Urothelium cell line (cell line): ENCODE measurements at regions not wholly inside any gene's neighbourhood (a gene's known extent, or its start where the extent isn't known, plus 50 kb on each side); places are given as distances from the start of the nearest gene placed in this dataset.
A peak's percentile ranks its signal among the peaks of the same experiment; 100 is the strongest.
"Not testable (repeated sequence)": the region's sequence is repeated elsewhere in the genome, so short reads cannot be mapped to it uniquely, and the experiment has no call there.

Experiments used
- DNase-seq: peaks from one replicate; pipeline ENCODE4 v3.0.0; 2011; ENCODE audit warnings: low spot score, mixed read lengths
- FAIRE-seq: peaks from 2 replicates; lab custom pipeline; 2011; peaks lifted over from hg19 to GRCh38; lab: Jason Lieb, UNC

DNA sequence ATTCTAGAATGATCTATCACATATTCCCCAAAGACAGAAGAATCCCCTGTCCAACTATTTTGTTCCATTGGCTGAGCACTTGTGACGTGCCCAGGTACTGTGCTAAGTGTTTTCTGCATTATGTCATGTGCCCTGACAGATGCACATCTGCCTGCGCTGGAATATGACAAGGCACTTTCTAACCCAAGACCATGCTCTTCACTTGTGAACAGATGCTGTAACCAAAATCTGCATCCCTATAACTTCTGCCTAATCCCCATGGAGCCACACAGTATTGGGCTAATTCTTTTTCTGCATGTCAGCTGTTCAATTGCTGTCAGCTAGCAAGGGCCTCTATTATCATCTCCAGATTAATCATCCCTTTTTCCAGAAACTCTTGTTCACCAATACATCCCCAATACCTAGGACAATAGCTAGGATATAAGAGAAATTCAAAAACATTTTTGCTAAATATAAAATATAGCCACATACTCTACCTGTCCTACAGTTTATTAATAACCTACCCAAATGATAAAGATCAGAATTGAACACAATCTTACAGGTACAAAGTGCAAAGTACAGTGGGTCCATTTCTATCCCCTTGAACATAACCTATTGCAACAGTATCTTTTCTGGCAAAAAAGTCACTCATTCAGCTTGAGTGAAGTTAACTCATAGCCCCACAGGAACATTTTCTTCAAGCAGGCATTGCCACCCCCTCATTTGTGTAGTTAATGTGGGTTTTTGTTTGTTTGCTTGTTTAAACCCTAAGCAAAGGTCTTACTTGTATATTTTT, 109.4 kb upstream of the LRRN1 start:
- DNase-seq (no peak), FAIRE-seq (no peak)

DNA sequence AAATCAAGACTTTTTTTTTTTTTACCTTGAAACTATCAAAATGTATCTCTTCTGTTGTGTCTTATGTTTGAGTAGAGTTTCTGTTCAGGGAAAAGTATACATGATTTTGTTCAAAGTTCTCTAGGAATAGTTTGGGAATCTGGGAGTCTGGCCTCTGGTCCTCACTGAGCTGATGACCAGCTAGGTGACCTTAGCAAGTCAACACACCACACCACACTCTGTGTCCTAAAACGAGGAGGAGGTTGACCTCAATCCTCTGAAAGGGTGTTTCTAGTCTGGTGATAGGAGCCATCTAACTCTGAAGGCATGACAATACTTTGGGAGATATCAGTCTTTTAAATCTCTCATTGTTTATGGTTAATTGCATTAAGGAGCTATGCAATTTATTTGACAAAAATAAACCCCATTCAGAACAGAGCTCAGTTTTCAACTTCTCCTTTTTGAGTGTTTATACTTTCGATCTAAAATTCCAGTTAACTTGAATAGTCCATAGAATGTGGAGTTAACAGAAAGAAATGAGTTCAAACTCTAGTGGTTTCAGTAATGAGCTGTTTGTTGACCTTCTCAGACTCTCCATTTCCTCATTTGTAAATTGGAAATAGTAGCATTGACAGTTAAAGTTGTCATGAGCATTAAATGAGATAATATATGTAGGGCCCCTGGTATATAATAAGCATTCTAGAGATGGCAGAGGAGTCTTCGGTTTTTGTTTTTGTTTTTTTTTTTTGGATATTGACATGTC, 112.2 kb upstream of the LRRN1 start:
- FAIRE-seq: no peak
- DNase-seq: no peak

DNA sequence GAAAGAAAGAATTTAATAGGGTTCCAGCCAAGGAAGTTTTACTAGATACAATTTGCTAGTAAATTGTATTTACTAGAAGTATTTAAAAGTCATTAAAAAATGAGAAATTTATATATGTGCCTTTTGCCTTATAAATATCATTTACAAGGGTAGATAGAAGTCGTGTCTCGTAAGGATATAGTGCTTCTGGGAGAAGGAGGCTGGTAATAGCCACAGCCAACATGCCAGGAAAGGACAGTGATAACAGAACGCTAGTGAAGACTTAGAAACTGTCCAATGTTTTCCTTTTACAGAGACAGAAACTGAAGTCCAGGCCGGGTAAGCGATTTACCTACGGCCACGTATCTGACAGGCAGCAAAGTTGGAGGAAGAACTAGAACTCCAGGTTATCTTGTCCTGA, 113.5 kb upstream of the LRRN1 start:
- DNase-seq: no peak
- FAIRE-seq: no peak

DNA sequence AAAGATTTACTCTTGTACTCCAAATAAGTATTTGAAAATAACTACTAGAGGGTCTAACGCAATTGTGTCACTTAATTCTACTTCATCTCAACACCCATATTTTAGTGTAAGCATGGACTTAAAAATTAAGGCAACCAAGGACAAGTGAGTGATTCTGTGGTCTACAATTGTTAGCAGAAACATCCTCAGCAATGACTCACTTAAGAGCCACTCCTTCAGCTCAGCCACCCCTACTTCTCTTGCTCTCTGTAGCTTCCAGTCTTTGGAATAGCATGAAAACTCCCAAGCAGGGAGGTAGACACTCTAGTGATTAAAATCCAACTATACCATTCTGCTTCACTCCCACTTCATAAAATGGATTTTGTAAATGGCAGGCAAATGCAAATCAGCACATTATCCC, 116.0 kb upstream of the LRRN1 start:
- no peak for FAIRE-seq
- DNase-seq: peak; percentile 66

DNA sequence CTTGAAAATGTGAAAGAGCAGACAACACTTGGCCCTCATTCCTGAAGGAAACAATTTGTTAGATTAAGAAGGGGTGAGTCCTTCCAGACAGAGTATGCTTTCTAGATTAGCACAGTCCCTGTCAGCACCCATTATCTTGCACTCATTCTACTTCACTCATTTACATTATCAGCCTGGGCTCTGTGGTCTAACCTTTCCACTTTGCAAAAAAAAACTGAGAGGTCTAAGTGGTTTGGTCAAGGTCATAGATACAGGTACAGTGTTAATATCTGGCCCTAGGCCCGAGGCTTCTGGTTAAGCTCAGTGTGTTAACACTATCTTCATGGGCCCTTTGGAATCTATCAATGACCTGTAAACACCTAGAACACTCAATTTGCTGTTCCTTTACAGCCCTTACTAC, 123.4 kb upstream of the LRRN1 start:
- no peak for FAIRE-seq
- DNase-seq: no peak

DNA sequence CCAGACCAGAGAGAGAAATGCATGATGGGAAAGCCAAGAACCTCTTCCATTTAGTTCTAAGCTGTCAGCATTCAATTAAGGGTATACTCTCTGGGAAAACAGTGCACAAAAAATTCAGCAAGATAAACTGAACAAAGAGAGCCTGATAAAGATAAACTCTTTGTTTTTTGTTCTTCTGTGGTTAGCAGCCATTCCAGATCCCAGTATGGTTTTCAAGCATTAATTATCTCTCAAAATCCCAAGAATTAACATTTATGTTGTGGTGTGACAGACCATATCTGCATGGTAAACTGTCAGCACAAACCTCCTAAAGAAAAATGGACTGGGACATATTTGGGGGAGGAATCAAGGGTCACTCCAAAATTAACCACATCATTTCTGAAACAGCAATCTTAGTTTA, 124.0 kb upstream of the LRRN1 start:
- FAIRE-seq (no peak), DNase-seq (no peak)

DNA sequence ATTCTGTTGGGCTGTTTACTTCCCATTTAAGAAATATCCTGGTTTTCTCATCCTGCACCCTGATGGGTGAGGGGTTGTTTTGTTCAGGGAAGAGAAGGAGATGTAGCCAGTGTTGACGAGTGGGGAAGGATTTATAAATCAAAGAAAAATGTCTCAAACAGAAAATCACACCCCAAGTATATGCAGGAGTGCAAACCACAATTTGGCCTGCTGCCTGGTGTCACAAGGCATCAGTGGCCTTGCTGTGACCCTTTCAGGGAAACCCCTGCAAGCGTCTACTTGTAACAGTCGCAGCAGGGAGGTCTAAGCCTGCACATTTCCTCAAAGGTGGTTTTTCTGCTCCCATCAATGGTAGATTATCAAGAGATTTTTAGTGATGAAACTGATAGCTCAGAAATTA, 132.6 kb upstream of the LRRN1 start:
- no peak for FAIRE-seq
- peak; percentile 23 for DNase-seq

DNA sequence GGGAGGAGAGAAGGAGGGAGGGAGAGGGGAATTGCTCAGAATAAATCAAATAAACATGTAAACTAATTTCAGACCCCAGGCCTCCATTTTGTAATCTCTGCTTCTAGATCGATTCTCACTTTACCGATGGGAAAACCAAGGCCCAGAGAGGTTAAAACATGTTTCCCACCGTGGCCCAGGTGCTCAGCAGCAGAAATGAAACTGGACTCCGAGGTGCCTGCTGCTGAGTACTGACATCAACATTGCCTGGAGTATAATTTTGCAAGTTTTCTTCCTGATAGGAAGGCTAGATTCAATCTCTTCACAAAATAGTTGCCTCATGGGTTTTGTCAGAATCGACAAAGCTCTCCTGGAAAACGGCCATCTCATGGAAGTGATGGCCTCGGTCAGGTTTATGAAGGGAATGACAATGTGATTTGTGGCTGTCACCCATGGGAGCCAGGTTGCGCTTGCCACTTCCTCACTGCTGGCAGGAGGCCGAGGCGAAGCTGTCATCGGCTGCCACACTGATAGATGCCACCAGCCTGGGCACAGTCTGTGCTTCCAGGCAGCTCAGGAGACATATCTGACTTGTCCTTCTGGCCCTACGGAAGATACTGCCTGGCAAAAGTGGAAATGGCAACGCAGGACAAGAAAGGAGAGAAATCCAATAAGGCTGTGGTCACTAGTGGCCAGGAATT, 133.1 kb upstream of the LRRN1 start:
- FAIRE-seq (peak; percentile 53), DNase-seq (peak; percentile 11)

DNA sequence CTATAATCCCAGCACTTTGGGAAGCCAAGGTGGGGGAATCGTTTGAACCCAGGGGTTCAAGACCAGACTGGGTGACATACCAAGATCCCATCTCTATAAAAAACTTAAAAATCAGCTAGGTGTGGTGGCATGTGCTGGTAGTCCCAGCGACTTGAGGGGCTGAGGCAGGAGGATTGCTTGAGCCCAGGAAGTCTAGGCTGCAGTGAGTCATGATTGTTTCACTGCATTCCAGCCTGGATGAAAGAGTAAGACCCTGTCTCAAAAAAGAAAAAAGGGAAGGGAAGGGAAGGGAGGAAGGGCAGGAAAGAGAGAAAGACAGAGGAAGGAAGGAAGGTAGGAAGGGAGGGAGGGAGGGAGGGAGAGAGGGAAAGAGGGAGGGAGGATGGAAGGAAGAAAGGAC, 133.7 kb upstream of the LRRN1 start:
- no peak for DNase-seq
- FAIRE-seq: no peak

DNA sequence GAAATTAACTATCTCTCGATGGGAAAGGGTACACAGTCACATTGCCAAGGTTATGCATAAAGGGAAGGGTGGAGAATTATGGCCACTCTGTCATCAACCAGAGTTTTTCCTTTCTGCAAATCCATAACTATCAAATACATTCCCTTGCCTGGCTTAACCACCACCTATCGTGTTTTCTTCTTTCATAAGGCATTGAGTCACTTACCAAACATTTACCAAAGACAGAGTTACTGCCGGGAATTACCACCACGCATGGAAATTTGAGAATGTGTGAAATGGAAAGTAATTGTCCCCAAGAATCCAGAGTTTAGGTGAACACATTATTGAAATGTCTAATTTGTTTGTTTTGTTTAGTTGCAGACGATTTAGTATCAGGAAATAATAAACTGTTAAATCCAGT, 134.3 kb upstream of the LRRN1 start:
- FAIRE-seq (peak; percentile 73), DNase-seq (peak; percentile 40)

DNA sequence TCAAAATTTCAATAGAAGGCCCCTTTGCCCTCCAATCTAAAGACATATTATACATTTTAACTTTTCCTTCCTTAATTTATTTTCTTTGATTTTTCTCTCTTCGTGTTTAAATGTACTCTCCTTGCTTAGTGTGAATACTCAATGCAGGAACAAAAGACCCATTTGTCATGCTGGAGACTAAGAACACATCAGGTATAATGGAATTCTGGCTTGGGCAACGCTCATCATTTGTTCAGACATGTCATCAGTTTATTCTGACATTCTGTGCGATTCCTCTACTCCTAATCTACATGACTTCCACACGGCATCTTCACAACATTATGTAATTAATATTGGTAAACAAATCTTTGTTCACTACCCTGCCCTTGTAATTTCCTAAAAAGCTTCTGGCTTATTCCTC, 136.6 kb upstream of the LRRN1 start:
- FAIRE-seq (no peak), DNase-seq (no peak)

DNA sequence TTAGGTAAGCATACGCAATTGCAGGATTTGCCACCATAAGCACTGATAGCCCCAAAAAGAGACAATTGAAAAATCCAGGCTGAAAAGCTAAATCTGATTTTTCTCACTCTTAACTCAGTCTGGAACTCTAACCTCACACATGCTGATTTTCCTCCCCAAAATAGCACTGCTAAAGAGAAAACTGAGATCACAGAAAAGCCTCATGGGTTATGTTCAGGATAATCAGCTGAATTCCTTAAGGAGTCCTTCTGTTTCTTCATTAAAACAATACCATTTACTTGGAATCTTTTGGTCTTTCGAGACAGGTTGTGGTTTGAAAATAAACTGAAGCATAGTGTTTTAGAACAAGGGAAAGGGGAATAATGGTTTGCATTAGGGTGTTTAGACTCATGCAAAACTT, 144.3 kb upstream of the LRRN1 start:
- no peak for DNase-seq
- FAIRE-seq: no peak

DNA sequence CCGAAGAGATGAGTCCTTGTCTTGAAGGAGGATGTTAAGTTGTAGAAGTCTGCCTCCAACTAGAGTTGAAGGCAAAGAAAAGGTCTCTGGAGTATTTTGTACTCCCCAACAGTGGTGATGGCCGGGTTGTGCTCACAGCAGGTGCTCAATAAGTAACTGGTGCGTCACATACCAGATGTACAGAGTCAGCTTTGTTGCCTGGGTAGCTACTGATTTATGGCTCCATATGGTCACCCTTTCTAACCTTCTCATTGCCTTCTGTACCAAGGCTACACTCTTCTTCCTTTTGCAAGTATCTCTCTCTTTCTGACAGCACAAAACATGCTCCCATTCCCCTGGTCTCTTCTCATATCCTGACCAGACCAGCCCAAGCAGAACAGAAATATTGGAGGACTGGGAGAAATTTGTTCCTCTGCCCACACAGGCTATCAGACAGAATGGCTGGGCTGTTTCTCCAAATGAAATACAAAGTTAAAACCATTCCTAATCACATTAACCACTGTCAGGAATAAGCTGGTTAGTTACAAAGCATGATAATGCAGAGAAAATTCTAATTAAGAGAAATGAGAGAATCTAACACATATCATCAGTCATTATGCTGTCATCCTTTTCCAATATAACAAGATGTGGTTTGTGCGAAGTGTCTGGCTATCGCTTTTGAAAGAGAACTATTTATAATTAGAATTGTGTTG, 150.1 kb upstream of the LRRN1 start:
- DNase-seq (no peak), FAIRE-seq (no peak)

DNA sequence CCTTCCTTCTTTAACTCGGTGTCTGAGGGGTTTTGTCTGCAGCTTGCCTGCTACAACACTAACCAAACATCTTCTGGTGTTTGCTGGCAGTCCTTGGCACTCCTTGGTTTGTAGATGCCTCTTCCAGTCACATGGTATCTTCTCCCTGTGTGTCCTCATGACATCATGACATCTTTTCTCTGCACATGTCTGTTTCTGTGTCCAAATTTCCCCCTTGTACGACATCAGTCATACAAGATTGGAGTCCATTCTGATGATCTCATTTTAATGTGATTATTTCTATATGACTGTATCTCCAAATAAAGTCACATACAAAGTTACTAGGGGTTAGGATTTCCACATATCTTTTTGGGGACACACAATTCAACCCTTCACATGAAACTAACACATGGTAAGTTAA, 152.3 kb upstream of the LRRN1 start:
- FAIRE-seq (no peak), DNase-seq (no peak)

DNA sequence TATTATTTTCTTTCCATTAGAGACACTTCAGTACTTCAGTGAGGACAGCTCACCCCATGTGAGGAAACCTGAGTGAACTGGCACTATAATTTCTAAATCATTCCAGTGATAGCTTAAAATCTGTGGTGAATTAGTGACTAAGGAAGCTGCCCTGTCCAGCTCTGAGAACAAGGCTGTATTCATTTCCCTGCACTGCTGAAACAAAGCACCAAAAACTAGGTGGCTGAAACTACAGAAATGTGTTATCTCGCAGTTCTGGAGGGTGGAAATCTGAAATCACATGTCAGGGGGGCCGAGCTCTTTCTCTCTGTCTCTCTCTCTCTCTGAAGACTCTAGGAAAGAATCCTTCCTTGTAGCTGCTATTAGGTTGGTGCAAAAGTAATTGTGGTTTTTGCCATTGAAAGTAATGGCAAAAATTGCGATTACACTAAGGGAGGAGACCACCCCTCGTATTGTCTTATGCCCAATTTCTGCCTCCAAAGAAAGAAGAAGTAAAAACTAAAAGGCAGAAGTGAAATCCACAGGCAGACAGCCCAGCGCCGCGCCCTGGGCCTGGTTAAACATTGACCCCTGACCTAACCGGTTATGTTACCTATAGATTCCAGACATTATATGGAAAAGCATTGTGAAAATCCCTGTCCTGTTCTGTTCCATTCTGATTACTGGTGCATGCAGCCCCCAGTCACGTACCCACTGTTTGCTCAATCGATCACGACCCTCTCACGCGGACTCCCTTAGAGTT, 153.0 kb upstream of the LRRN1 start:
- not testable (repeated sequence) for FAIRE-seq, DNase-seq

DNA sequence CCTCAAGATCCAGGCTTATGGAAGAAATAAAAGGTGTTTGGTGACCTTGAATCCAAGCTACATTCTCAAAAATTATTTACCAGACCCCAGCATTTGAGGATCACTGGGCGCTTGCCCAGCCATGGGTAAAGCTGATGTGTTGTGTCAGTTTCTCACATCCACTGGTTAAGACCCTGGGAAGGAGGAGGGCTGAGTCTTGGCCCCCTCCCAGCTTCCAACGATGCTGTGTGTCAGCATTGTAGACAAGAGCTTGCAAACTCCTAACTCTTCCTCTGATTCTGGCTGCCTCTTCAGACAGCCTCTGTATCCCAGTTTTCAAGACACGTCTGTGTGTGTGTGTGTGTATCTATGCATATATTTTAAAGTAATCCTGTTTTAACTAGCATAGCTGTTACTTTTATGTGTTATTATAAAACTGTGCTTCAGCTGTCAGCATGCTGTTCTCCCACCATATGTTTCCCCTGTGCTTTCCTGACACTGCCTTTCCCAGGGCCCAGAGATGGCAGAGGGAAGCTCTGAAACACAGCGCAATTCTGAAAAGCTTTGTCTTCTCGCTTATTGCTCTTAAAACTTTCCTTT, 157.3 kb upstream of the LRRN1 start:
- DNase-seq (no peak), FAIRE-seq (no peak)

DNA sequence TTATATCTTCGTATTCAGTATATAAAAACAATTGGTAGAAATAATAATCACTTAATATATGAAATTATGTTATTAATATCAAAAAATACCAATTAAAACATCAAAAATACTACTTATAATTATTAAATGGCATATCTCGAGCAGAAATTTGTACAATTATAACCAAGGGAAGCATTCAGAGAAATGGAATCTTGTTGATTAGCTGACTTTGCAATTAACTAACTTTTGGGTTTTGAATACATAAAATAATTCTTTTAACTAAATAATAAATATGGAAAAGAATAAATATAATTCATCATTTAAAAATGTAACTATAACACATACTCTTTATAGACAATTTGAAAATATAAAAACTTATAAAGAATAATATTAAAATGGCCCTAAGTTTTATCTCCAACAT, 160.2 kb upstream of the LRRN1 start:
- FAIRE-seq (no peak), DNase-seq (no peak)

DNA sequence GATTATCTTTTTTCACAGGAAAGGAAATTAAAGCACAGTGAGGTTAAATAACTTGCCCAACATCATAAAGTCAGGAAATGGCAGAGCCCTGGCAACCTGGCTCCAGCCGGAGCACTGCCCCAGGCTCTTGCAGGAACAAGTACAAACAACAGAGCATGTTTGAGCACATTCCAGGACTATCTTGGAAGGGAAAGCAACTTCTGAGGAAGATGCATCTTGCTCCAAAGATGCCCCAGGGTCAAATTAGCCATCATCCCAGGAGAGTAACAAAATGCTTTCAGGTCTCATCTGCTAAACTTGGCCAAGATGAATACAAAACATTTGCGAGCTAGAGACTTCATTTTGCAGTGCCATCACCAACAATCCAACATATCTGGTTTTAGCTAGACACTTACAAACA, 162.4 kb upstream of the LRRN1 start:
- FAIRE-seq (no peak), DNase-seq (no peak)

DNA sequence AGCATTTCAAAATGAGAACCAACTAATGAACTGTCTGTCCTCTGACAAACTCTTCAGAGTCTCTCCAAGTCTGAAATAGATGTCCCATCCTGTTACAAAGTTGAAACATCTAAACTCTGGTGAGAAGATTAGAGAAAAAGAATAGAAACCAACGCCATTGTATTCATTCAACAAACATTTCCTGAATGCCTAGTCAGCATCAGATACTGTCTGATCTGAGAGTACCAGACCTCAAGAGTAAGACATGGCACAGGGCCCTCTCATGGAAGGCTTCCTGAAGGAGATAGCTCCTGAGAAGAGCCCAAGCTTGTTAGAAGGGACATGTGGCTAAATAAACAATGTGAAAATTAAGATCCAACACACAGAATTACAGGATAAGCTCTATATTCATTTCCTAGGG, 164.1 kb upstream of the LRRN1 start:
- DNase-seq (no peak), FAIRE-seq (no peak)

DNA sequence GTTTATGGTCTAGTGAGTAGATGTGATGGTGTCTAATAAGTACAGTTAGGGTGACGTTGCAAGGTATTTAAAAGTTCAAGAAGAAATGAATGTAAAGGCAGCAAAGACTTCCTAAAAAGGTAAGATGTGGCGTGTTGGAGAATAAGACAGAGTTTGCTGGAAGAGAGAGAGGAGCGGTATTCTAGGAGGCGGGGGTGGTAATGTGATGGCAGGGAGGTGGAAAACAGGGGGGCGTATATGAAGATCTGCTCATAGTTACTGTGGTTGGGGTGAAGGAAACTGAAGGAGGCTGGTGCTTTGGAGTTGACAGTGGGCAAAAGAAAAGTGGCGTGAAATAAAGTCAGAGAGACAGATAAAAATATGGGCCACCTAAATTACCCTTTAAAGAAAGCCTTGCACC, 164.9 kb upstream of the LRRN1 start:
- no peak for DNase-seq
- no peak for FAIRE-seq
